ENCODE measurements at regions not wholly inside any gene's neighbourhood (a gene's known extent, or its start where the extent isn't known, plus 50 kb on each side); places are given as distances from the start of the nearest gene placed in this dataset.

GRCh38 chr15:68871507-68871906 is 50.8 kb upstream of the ANP32A start:
- Mint-ChIP-seq H3K27ac (no peak overlapping the region), H3K9me3 (no peaks in the 10 kb centered on the region), H3K4me3 (no peak overlapping the region), H3K4me1 (peaks cover 0 to 6% (median under 1%) of the 10 kb centered on the region in 3 donors), H3K27me3 (peaks cover 19 to 25% (median 21%) of the 10 kb centered on the region in 3 donors), H3K36me3 (no peaks in the 10 kb centered on the region)
- no peak for DNase-seq
- no peak for ATAC-seq (ENCODE audit: low read depth in 2 of 2)

DNA sequence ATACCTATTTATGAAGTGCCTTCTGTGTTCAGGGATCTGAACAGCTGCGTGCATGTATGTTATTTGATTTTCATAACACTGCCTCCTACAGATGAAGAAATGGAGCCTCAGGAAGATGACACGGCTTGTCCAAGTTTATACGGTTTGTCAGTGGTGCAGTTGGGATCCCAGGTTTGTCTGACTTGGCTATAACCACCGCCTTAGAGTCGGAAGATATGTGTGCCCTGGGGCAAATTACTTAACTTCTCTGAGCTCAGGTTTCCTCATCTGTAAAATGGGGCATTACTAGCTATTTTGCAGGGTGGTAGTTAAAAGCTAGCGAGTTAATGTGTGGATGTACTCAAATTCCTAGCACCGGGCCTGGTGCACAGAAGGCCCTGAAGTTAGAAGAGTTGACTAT is 54.1 kb upstream of the ANP32A start:
- H3K27me3 Mint-ChIP-seq: peaks cover 19 to 31% (median 30%) of the 10 kb centered on the region in 3 donors
- H3K4me3 Mint-ChIP-seq: no peak overlapping the region
- ATAC-seq (ENCODE audit: low read depth in 2 of 2) (no peak), DNase-seq (no peak)
- H3K9me3 Mint-ChIP-seq: no peaks in the 10 kb centered on the region
- H3K4me1 Mint-ChIP-seq: peaks cover 0 to 6% (median 0%) of the 10 kb centered on the region in 3 donors
- no peaks in the 10 kb centered on the region for H3K36me3 Mint-ChIP-seq
- no peak overlapping the region for H3K27ac Mint-ChIP-seq

- Mint-ChIP-seq H3K36me3 (no peaks in the 10 kb centered on the region), H3K4me1 (peaks cover 0 to 6% (median 0%) of the 10 kb centered on the region in 3 donors), H3K27ac (peak overlapping the region in 1 of 6 donors; percentile 1), H3K9me3 (no peaks in the 10 kb centered on the region), H3K4me3 (peak overlapping the region in 6 of 8 donors; percentile 2 to 61 (median 18)), H3K27me3 (peaks cover 14 to 31% (median 27%) of the 10 kb centered on the region in 3 donors)
- DNase-seq: peak; percentile 83
- ATAC-seq (ENCODE audit: low read depth in 2 of 2): peak; percentile 83 to 94
Observed at GRCh38 chr15:68875377-68876116, 54.8 kb upstream of the SPESP1 start.

GRCh38 chr15:68877626-68878025 is 52.7 kb upstream of the SPESP1 start:
- Mint-ChIP-seq H3K27ac (no peak overlapping the region), H3K27me3 (peaks cover 13 to 31% (median 26%) of the 10 kb centered on the region in 3 donors), H3K4me3 (no peak overlapping the region), H3K9me3 (no peaks in the 10 kb centered on the region), H3K4me1 (peaks cover 0 to 6% (median 0%) of the 10 kb centered on the region in 3 donors), H3K36me3 (no peaks in the 10 kb centered on the region)
- DNase-seq: no peak
- ATAC-seq (ENCODE audit: low read depth in 2 of 2): no peak

GRCh38 chr15:68880382-68880781 is 49.9 kb upstream of the SPESP1 start:
- Mint-ChIP-seq H3K27me3 (peaks cover 5 to 18% (median 13%) of the 10 kb centered on the region in 3 donors), H3K4me3 (no peak overlapping the region), H3K9me3 (no peaks in the 10 kb centered on the region), H3K36me3 (no peaks in the 10 kb centered on the region), H3K27ac (peak overlapping the region in 1 of 6 donors; percentile 39), H3K4me1 (peaks cover 0 to 6% (median 0%) of the 10 kb centered on the region in 3 donors)
- ATAC-seq (ENCODE audit: low read depth in 2 of 2) (no peak), DNase-seq (no peak)
